ENCODE measurements at regions not wholly inside any gene's neighbourhood (a gene's known extent, or its start where the extent isn't known, plus 50 kb on each side); places are given as distances from the start of the nearest gene placed in this dataset.

- TF ChIP-seq CTCF (tag by site-specific recombination; IDR thresholded peaks at IDR 0.05) (no peak), ZNF133 (tag by site-specific recombination; IDR thresholded peaks at IDR 0.05) (no peak), ZNF274 (IDR thresholded peaks at IDR 0.05; ENCODE audit: low read length) (no peak), ZNF274 (tag by site-specific recombination; IDR thresholded peaks at IDR 0.05; ENCODE audit: borderline replicate concordance) (no peak), ZNF24 (tag by site-specific recombination; IDR thresholded peaks at IDR 0.05) (no peak), ZSCAN5A (tag by site-specific recombination; IDR thresholded peaks at IDR 0.05) (no peak)
These were observed 82.1 kb downstream of the PDGFA start for GRCh38 chr7:437329-438251.

All from HEK293 (cell line).